HuH-7 (cell line): ENCODE measurements at regions not wholly inside any gene's neighbourhood (a gene's known extent, or its start where the extent isn't known, plus 50 kb on each side); places are given as distances from the start of the nearest gene placed in this dataset.

Experiments used
- DNase-seq: peaks from one replicate; pipeline ENCODE4 v3.0.0; 2011; ENCODE audit warnings: low spot score

GRCh38 chr13:109883181-109884180 lies 97.1 kb upstream of the IRS2 start:
- no peak for DNase-seq

GRCh38 chr13:109881961-109882558 lies 95.7 kb upstream of the IRS2 start:
- no peak for DNase-seq

GRCh38 chr13:109881347-109881725 lies 95.0 kb upstream of the IRS2 start:
- DNase-seq = no peak

- no peak for DNase-seq
These were observed 94.3 kb upstream of the IRS2 start for GRCh38 chr13:109880371-109881346.

- no peak for DNase-seq
These were observed 93.0 kb upstream of the IRS2 start for GRCh38 chr13:109879338-109879737.

- DNase-seq = no peak
These were observed 91.4 kb upstream of the IRS2 start for GRCh38 chr13:109877809-109878208.

- DNase-seq = no peak
These were observed 89.4 kb upstream of the IRS2 start for GRCh38 chr13:109875746-109876145.

GRCh38 chr13:109874484-109875454 lies 88.4 kb upstream of the IRS2 start:
- no peak for DNase-seq

GRCh38 chr13:109873351-109874123 lies 87.2 kb upstream of the IRS2 start:
- no peak for DNase-seq

- DNase-seq = no peak
These were observed 86.5 kb upstream of the IRS2 start for GRCh38 chr13:109872864-109873263.

GRCh38 chr13:109870696-109871370 lies 84.5 kb upstream of the IRS2 start:
- no peak for DNase-seq

- DNase-seq = no peak
These were observed 83.9 kb upstream of the IRS2 start for GRCh38 chr13:109870274-109870673.

- peak; percentile 8 for DNase-seq
These were observed 83.2 kb upstream of the IRS2 start for GRCh38 chr13:109869312-109870237.

GRCh38 chr13:109868578-109869311 lies 82.4 kb upstream of the IRS2 start:
- no peak for DNase-seq

- no peak for DNase-seq
These were observed 81.4 kb upstream of the IRS2 start for GRCh38 chr13:109867766-109868165.

- no peak for DNase-seq
These were observed 76.2 kb upstream of the IRS2 start for GRCh38 chr13:109862627-109863026.

GRCh38 chr13:109859898-109860297 lies 73.5 kb upstream of the IRS2 start:
- no peak for DNase-seq
